ENCODE measurements at regions not wholly inside any gene's neighbourhood (a gene's known extent, or its start where the extent isn't known, plus 50 kb on each side); places are given as distances from the start of the nearest gene placed in this dataset.
A peak's percentile ranks its signal among the peaks of the same experiment; 100 is the strongest.

DNA sequence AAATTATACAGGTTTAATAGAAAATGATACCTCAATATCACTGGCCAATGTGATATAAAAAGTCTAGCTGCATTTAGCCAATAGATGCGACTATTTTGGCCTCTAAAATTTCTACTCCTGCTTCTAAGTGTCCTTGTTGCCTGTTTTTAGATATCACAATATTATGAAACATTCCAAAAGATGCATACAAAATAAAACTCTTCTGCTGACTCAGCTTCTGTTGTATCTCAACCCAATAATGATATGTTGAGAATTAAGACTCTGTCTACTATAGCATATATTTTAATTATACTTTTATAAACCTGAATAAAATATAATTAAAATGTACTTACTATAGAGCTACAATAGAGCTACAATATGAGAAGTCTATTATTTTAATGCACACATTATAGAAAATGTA lies 661.0 kb upstream of the TEX47 start:
- Histone ChIP-seq H3K18ac (ENCODE audit: low read depth, low read length) (no peak overlapping the region), H2AK5ac (ENCODE audit: low read depth, low read length) (no peak overlapping the region), H3K14ac (replicated peaks; ENCODE audit: low read depth, low read length) (no peak overlapping the region), H3K36me3 (ENCODE audit: control insufficient read depth, insufficient read depth, low read length) (no peaks in the 10 kb centered on the region), H4K91ac (ENCODE audit: insufficient read depth, low read depth, low read length) (no peak overlapping the region), H3K9me3 (ENCODE audit: control insufficient read depth, insufficient read depth, low read length) (peaks cover 2% of the 10 kb centered on the region; the same call in 1 of the 2 replicates), H3K4ac (ENCODE audit: low read depth, low read length) (no peak overlapping the region), H3K9me1 (ENCODE audit: insufficient read depth, low read length) (no peaks in the 10 kb centered on the region), H4K20me1 (ENCODE audit: insufficient read depth, low read length) (no peaks in the 10 kb centered on the region), H2BK15ac (ENCODE audit: low read depth, low read length) (no peak overlapping the region), H3K79me1 (ENCODE audit: low read depth in 1 of 2, low read length in 2 of 2) (no peaks in the 10 kb centered on the region), H3K56ac (ENCODE audit: extremely low read depth, insufficient read depth, low read length) (no peak overlapping the region), H2AFZ (replicated peaks; ENCODE audit: low read length, poor library complexity) (no peak overlapping the region), H3K23ac (ENCODE audit: low read depth, low read length) (no peak overlapping the region), H4K8ac (ENCODE audit: low read depth in 2 of 2, low read length in 2 of 2) (no peak overlapping the region), H3K4me1 (ENCODE audit: control insufficient read depth, insufficient read depth, low read length) (no peaks in the 10 kb centered on the region), H3K9ac (ENCODE audit: low read depth, low read length) (no peak overlapping the region), H2BK5ac (ENCODE audit: low read depth, low read length, poor library complexity, severe bottlenecking) (no peak overlapping the region), H2BK120ac (ENCODE audit: low read depth, low read length) (no peak overlapping the region), H3K27ac (ENCODE audit: insufficient read depth, low read length) (no peak overlapping the region), H3K4me3 (ENCODE audit: insufficient read depth, low read depth, low read length) (no peak overlapping the region), H3K27me3 (ENCODE audit: control insufficient read depth, insufficient read depth, low read length) (no peaks in the 10 kb centered on the region), H2AK9ac (replicated peaks; ENCODE audit: low read depth, low read length, poor library complexity) (no peak overlapping the region), H2BK20ac (ENCODE audit: low read depth, low read length) (no peak overlapping the region), H3K4me2 (ENCODE audit: low read depth, low read length) (no peak overlapping the region), H4K5ac (ENCODE audit: low read depth, low read length) (no peak overlapping the region)
- intact Hi-C loops (cut with micrococcal nuclease) (no loop called here), dilution Hi-C loops (cut with HindIII; ENCODE audit: low sequenced_read_pairs, unreplicated experiment) (no loop called here), in situ Hi-C loops (cut with MboI; ENCODE audit: low sequenced_read_pairs) (no loop called here)
- no CpG with 5 or more reads among the region's 1 CpG for WGBS, 2 experiments (ENCODE audit: extremely low coverage in 2 of 2, insufficient read length in 1 of 2)
- POLR2A ChIA-PET (ENCODE audit: unreplicated experiment), result no interaction called here
- ATAC-seq (ENCODE audit: low read depth), result no peak
- CTCF ChIA-PET, result no interaction called here
- no peak for DNase-seq
- TF ChIP-seq NFE2L2 (IDR thresholded peaks at IDR 0.05; ENCODE audit: low read depth, low read length) (no peak), MAFK (IDR thresholded peaks at IDR 0.05; ENCODE audit: low read depth, low read length) (peak; percentile 81), FOS (IDR thresholded peaks at IDR 0.05; ENCODE audit: low read depth, low read length) (no peak), RAD21 (IDR thresholded peaks at IDR 0.05; ENCODE audit: low read length) (no peak)
- TF ChIP-seq, protein P1, sequence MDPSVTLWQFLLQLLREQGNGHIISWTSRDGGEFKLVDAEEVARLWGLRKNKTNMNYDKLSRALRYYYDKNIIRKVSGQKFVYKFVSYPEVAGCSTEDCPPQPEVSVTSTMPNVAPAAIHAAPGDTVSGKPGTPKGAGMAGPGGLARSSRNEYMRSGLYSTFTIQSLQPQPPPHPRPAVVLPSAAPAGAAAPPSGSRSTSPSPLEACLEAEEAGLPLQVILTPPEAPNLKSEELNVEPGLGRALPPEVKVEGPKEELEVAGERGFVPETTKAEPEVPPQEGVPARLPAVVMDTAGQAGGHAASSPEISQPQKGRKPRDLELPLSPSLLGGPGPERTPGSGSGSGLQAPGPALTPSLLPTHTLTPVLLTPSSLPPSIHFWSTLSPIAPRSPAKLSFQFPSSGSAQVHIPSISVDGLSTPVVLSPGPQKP (IDR thresholded peaks at IDR 0.05; ENCODE audit: borderline replicate concordance, low read depth, low read length), result no peak
- BruUV-seq (replicated peaks), result no TSS peak

Data from IMR-90 (cell line).